ENCODE measurements at regions not wholly inside any gene's neighbourhood (a gene's known extent, or its start where the extent isn't known, plus 50 kb on each side); places are given as distances from the start of the nearest gene placed in this dataset.
"Not testable (repeated sequence)": the region's sequence is repeated elsewhere in the genome, so short reads cannot be mapped to it uniquely, and the experiment has no call there.

DNA sequence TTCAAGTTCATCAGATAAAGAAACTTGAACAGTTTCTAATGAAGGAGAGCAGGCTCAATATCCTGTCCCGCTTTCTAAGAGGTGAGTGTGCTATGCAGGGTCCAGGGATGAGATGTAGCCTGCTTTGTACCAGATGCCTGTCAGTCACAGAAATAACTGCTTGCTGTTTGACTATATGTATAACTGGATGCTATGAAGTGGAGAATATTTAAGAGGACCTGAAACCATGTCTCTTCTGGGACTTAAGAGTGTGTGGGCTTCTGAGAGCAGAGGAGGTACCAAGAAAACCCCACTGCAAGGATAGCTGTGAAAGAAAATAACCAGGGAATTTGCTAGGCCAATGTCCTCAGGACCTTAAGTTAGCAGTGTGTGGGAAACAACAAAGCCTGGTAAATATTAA is 246.3 kb upstream of the RFC3 start:
- H3K27ac Mint-ChIP-seq, result no peak overlapping the region
- POLR2A ChIA-PET, result no interaction called here
- Histone ChIP-seq H3K4me1 (ENCODE audit: control insufficient read depth in 2 of 2, insufficient read depth in 2 of 2, low read length in 2 of 2) (no peaks in the 10 kb centered on the region), H3K27ac (ENCODE audit: low read length in 2 of 2) (no peak overlapping the region), H3K4me3 (ENCODE audit: control extremely low read depth in 1 of 5, extremely low read depth in 1 of 5, insufficient read depth in 1 of 5, low read depth in 2 of 5, low read length in 4 of 5) (no peak overlapping the region), H3K36me3 (replicated peaks in 1 of 2; ENCODE audit: control extremely low read depth in 1 of 2, control insufficient read depth in 1 of 2, extremely low read depth in 1 of 2, insufficient read depth in 2 of 2, low read length in 1 of 2) (no peaks in the 10 kb centered on the region), H3K79me2 (ENCODE audit: control insufficient read depth, insufficient read depth, low read length) (no peaks in the 10 kb centered on the region), H2AFZ (ENCODE audit: insufficient read depth, low read depth, low read length, poor library complexity, severe bottlenecking) (no peak overlapping the region), H3K4me2 (replicated peaks; ENCODE audit: low read depth, low read length, poor library complexity, severe bottlenecking) (no peak overlapping the region), H3K27me3 (replicated peaks in 1 of 4; ENCODE audit: control extremely low read depth in 1 of 4, control insufficient read depth in 3 of 4, insufficient read depth in 4 of 4, low read length in 3 of 4) (no peaks in the 10 kb centered on the region), H3K9ac (ENCODE audit: low read length) (no peak overlapping the region), H4K20me1 (ENCODE audit: control insufficient read depth, insufficient read depth, low read length, poor library complexity, severe bottlenecking) (no peaks in the 10 kb centered on the region), H3K9me3 (ENCODE audit: control extremely low read depth in 1 of 3, control insufficient read depth in 2 of 3, insufficient read depth in 1 of 3, low read length in 2 of 3) (no peaks in the 10 kb centered on the region)
- WGBS (ENCODE audit: insufficient coverage), result 82% methylated on average over 1 of the region's 1 CpG
- no peak for ATAC-seq (ENCODE audit: low read depth)
- H3K27me3 Mint-ChIP-seq, result peaks cover 6% of the 10 kb centered on the region
- no peak for TF ChIP-seq EZH2 (IDR thresholded peaks at IDR 0.05; ENCODE audit: borderline replicate concordance, insufficient read depth, low read depth, low read length, poor library complexity, severe bottlenecking)
- TF ChIP-seq, protein P1, sequence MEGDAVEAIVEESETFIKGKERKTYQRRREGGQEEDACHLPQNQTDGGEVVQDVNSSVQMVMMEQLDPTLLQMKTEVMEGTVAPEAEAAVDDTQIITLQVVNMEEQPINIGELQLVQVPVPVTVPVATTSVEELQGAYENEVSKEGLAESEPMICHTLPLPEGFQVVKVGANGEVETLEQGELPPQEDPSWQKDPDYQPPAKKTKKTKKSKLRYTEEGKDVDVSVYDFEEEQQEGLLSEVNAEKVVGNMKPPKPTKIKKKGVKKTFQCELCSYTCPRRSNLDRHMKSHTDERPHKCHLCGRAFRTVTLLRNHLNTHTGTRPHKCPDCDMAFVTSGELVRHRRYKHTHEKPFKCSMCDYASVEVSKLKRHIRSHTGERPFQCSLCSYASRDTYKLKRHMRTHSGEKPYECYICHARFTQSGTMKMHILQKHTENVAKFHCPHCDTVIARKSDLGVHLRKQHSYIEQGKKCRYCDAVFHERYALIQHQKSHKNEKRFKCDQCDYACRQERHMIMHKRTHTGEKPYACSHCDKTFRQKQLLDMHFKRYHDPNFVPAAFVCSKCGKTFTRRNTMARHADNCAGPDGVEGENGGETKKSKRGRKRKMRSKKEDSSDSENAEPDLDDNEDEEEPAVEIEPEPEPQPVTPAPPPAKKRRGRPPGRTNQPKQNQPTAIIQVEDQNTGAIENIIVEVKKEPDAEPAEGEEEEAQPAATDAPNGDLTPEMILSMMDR (IDR thresholded peaks at IDR 0.05), result no peak
- intact Hi-C loops (cut with micrococcal nuclease), result no loop called here
- no peak overlapping the region for H3K4me3 Mint-ChIP-seq
- no peaks in the 10 kb centered on the region for H3K9me3 Mint-ChIP-seq (ENCODE audit: insufficient read depth)
- H3K4me1 Mint-ChIP-seq, result no peaks in the 10 kb centered on the region
- CTCF ChIA-PET, result no interaction called here
- no peak for DNase-seq

DNA sequence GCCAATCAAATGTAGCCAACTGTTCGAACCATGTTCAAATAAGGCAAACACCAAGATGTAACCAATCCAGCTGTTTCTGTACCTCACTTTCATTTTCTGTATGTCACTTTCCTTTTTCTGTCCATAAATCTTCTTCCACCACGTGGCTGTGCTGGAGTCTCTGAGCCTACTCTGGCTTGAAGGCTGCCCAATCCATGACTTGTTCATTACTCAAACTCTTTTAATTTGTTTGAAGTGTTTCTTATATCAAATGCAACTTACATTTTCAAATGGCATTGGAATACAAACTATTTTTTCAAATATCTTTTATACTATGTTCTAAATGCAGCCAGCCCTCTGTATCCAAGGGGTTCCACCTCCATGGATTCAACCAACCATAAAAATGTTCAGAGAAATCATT is 245.6 kb upstream of the RFC3 start:
- H3K4me3 ChIP-seq (ENCODE audit: control extremely low read depth in 1 of 5, extremely low read depth in 1 of 5, insufficient read depth in 1 of 5, low read depth in 2 of 5, low read length in 4 of 5); intact Hi-C loops (cut with micrococcal nuclease); H4K20me1 ChIP-seq (ENCODE audit: control insufficient read depth, insufficient read depth, low read length, poor library complexity, severe bottlenecking); H3K9me3 ChIP-seq (ENCODE audit: control extremely low read depth in 1 of 3, control insufficient read depth in 2 of 3, insufficient read depth in 1 of 3, low read length in 2 of 3); H3K4me1 Mint-ChIP-seq; H3K9ac ChIP-seq (ENCODE audit: low read length); POLR2A ChIA-PET; H3K9me3 Mint-ChIP-seq (ENCODE audit: insufficient read depth); H3K4me3 Mint-ChIP-seq; H3K4me2 ChIP-seq (replicated peaks; ENCODE audit: low read depth, low read length, poor library complexity, severe bottlenecking); H3K4me1 ChIP-seq (ENCODE audit: control insufficient read depth in 2 of 2, insufficient read depth in 2 of 2, low read length in 2 of 2); H2AFZ ChIP-seq (ENCODE audit: insufficient read depth, low read depth, low read length, poor library complexity, severe bottlenecking); DNase-seq; H3K27me3 Mint-ChIP-seq; H3K27me3 ChIP-seq (replicated peaks in 1 of 4; ENCODE audit: control extremely low read depth in 1 of 4, control insufficient read depth in 3 of 4, insufficient read depth in 4 of 4, low read length in 3 of 4); H3K36me3 ChIP-seq (replicated peaks in 1 of 2; ENCODE audit: control extremely low read depth in 1 of 2, control insufficient read depth in 1 of 2, extremely low read depth in 1 of 2, insufficient read depth in 2 of 2, low read length in 1 of 2); H3K27ac Mint-ChIP-seq; ATAC-seq (ENCODE audit: low read depth); CTCF ChIA-PET; H3K27ac ChIP-seq (ENCODE audit: low read length in 2 of 2); H3K79me2 ChIP-seq (ENCODE audit: control insufficient read depth, insufficient read depth, low read length): not testable (repeated sequence)
- WGBS (ENCODE audit: insufficient coverage), result 67% methylated on average over 1 of the region's 2 CpGs

Measured in B cell (primary cell).